K562 (cell line): ENCODE measurements at regions not wholly inside any gene's neighbourhood (a gene's known extent, or its start where the extent isn't known, plus 50 kb on each side); places are given as distances from the start of the nearest gene placed in this dataset.
A peak's percentile ranks its signal among the peaks of the same experiment; 100 is the strongest.

ENCODE experiments used
- ATAC-seq: fragments of 200-7000 bp; cut with Tn5 transposase; 3 replicates; pipeline ENCODE4 v1.9.1; 2020; ENCODE audit warnings: moderate library complexity
- BruUV-seq: library from RNA; stranded (reverse); fragments of 400-500 nt; replicated peaks from 2 replicates; lab custom pipeline; 2021; lab: Mats Ljungman, UMichigan
- CTCF ChIA-PET: fragments of 300-600 bp; formaldehyde crosslinking; extraction: SDS; loops from one replicate; lab custom pipeline; 2021; ENCODE audit warnings: low intra/inter-chr PET ratio; lab: Yijun Ruan, JAX
- POLR2A ChIA-PET: fragments of 300-600, 350-650 bp; sonication (Branson Sonifier 250); formaldehyde crosslinking; extraction: SDS; loops from one replicate; lab custom pipeline; 2021; ENCODE audit warnings: antibody characterized with exemption, inconsistent platforms; lab: Yijun Ruan, JAX
- DNase-seq, 4 experiments: peaks; one replicate each; pipeline versions ENCODE4 v3.0.0 to v3.0.0-alpha.2; 2011 to 2018; ENCODE audit warnings: low spot score in 3 of 4, mixed read lengths in 3 of 4; ENCODE audit errors: extremely low read depth in 1 of 4
- FAIRE-seq: peaks from 2 replicates; lab custom pipeline; 2011; peaks lifted over from hg19 to GRCh38; lab: Jason Lieb, UNC
- H2AFZ ChIP-seq: 2 replicates; pipeline ENCODE4 v1.6.0; 2011; ENCODE audit warnings: low read depth, low read length, control low read depth, inconsistent platforms
- H3K27ac ChIP-seq: fragments of 200-600 bp; 3 replicates; pipeline ENCODE4 v1.8.0; 2011; ENCODE audit warnings: low read depth, mild to moderate bottlenecking, control low read depth, inconsistent platforms, low read length, moderate library complexity, mixed read lengths; ENCODE audit errors: extremely low read depth
- H3K27me3 ChIP-seq, 2 experiments: fragments of 300-600 bp in 1 of 2; 2 replicates in 1 of 2; 3 replicates in 1 of 2; pipeline versions ENCODE4 v1.6.0 to v1.8.0; 2011; ENCODE audit warnings: inconsistent platforms in 2 of 2, low read length in 2 of 2, mild to moderate bottlenecking in 1 of 2, mixed read lengths in 1 of 2, moderate library complexity in 1 of 2; ENCODE audit not compliant: control insufficient read depth in 2 of 2, insufficient read depth in 2 of 2
- H3K36me3 ChIP-seq: fragments of 300-600 bp; 3 replicates; pipeline ENCODE4 v1.8.0; 2011; ENCODE audit warnings: mild to moderate bottlenecking, low read length, inconsistent platforms; ENCODE audit not compliant: control insufficient read depth, insufficient read depth
- H3K4me1 ChIP-seq, 2 experiments: fragments of 200-600 bp in 1 of 2; replicated peaks in 1 of 2; 2 replicates in 1 of 2; 3 replicates in 1 of 2; pipeline versions ENCODE4 v1.5.1 to v1.8.0; 2011; ENCODE audit warnings: inconsistent platforms in 2 of 2, low read length in 2 of 2, mild to moderate bottlenecking in 1 of 2, mixed read lengths in 1 of 2, moderate library complexity in 1 of 2; ENCODE audit not compliant: control insufficient read depth in 2 of 2, insufficient read depth in 2 of 2
- H3K4me2 ChIP-seq: 2 replicates; pipeline ENCODE4 v1.6.1; 2011; ENCODE audit warnings: low read length, control low read depth, inconsistent platforms, mixed read lengths; ENCODE audit not compliant: insufficient read depth
- H3K4me3 ChIP-seq: fragments of 200-600 bp; sonication (generic), shearing (Covaris generic); 2 replicates; pipeline ENCODE4 v1.5.1; 2016; ENCODE audit warnings: control low read depth, inconsistent platforms
- H3K79me2 ChIP-seq: fragments of 200-600 bp; 3 replicates; pipeline ENCODE4 v1.8.0; 2011; ENCODE audit warnings: low read length, inconsistent platforms; ENCODE audit not compliant: control insufficient read depth, insufficient read depth
- H3K9ac ChIP-seq, 2 experiments: 2 replicates each; pipeline versions ENCODE4 v1.6.0 to v1.6.1; 2011; ENCODE audit warnings: low read depth in 2 of 2, low read length in 2 of 2, control low read depth in 1 of 2, inconsistent platforms in 1 of 2, mild to moderate bottlenecking in 1 of 2, mixed read lengths in 1 of 2; ENCODE audit not compliant: insufficient read depth in 1 of 2
- H3K9me1 ChIP-seq: one replicate; pipeline ENCODE4 v1.6.0; 2011; ENCODE audit warnings: inconsistent platforms, mild to moderate bottlenecking, low read length, moderate library complexity; ENCODE audit not compliant: control insufficient read depth, insufficient read depth
- H3K9me3 ChIP-seq: replicated peaks from 2 replicates; pipeline ENCODE4 v1.5.1; 2011; ENCODE audit warnings: low read depth, low read length, inconsistent platforms; ENCODE audit not compliant: control insufficient read depth, insufficient read depth
- H4K20me1 ChIP-seq: replicated peaks from 2 replicates; pipeline ENCODE4 v1.6.1; 2011; ENCODE audit warnings: low read length, inconsistent platforms, mixed read lengths; ENCODE audit not compliant: control insufficient read depth, insufficient read depth
- CBX2 ChIP-seq: fragments of 200-600 bp; sonication (generic); IDR thresholded peaks from one replicate; pipeline ENCODE4 v1.6.1; 2012; ENCODE audit warnings: mild to moderate bottlenecking, low read length, inconsistent platforms; ENCODE audit not compliant: insufficient read depth, poor library complexity, severe bottlenecking
- CREB1 ChIP-seq, 2 experiments: sonication (generic) in 1 of 2; formaldehyde crosslinking in 1 of 2; IDR thresholded peaks; 2 replicates each; pipeline versions ENCODE4 v1.6.1 to v1.8.0; 2012 to 2022; ENCODE audit warnings: inconsistent platforms in 1 of 2, mild to moderate bottlenecking in 1 of 2, missing genetic modification reagents in 1 of 2, moderate library complexity in 1 of 2
- FUS ChIP-seq: fragments of 200-400 bp; formaldehyde crosslinking; optimal IDR thresholded peaks from 2 replicates; pipeline ENCODE3; 2017; ENCODE audit warnings: low read depth, low read length
- RUNX1 ChIP-seq: sonication (generic); IDR thresholded peaks from 2 replicates; pipeline ENCODE4 v1.6.1; 2016; ENCODE audit warnings: antibody characterized with exemption, low read depth
- THAP12 ChIP-seq: fragments of 250-450 bp; sonication (Bioruptor Pico); IDR thresholded peaks from 2 replicates; pipeline ENCODE4 v1.9.0; 2021; ENCODE audit warnings: mild to moderate bottlenecking, inconsistent platforms
- ZFP36 ChIP-seq: fragments of 150-350 bp; IDR thresholded peaks from 2 replicates; pipeline ENCODE4 v1.6.1; 2018; ENCODE audit warnings: low read length, low read depth; ENCODE audit not compliant: partially characterized antibody
- ZNF436 ChIP-seq: fragments of 250-450, 450-650 bp; sonication (Bioruptor Pico); formaldehyde crosslinking; IDR thresholded peaks from 2 replicates; pipeline ENCODE4 v1.7.0; 2020; ENCODE audit warnings: mild to moderate bottlenecking
- WGBS: fragments of 100-300 bp; shearing (Covaris generic); methylation state at CpG from one replicate; pipeline ENCODE4 v1.1.6; 2016; ENCODE audit warnings: low coverage, mixed read lengths; ENCODE audit not compliant: insufficient coverage; ENCODE audit errors: missing lambda C conversion rate; 5-methylcytosine and 5-hydroxymethylcytosine counted together
- in situ Hi-C: fragments of 300-500 bp; cut with MboI; formaldehyde crosslinking; loops from 4 replicates; pipeline ENCODE4 v1.15.0; 2018; ENCODE audit warnings: inconsistent platforms, mixed read lengths
- intact Hi-C: fragments of 100-400 bp; cut with micrococcal nuclease; formaldehyde crosslinking; loops from 2 replicates; pipeline ENCODE4 v1.14.2; 2022

- peak; percentile 94 for TF ChIP-seq ZFP36
- TF ChIP-seq ZNF436 (CRISPR knock-in tag): no peak
- TF ChIP-seq CREB1 (IDR thresholded peaks at IDR 0.05): no peak
- no peak for TF ChIP-seq CREB1 (CRISPR knock-in tag; IDR thresholded peaks at IDR 0.05)
These were observed 157.3 kb downstream of the C5orf15 start (continued) for GRCh38 chr5:133811168-133811567.

DNA sequence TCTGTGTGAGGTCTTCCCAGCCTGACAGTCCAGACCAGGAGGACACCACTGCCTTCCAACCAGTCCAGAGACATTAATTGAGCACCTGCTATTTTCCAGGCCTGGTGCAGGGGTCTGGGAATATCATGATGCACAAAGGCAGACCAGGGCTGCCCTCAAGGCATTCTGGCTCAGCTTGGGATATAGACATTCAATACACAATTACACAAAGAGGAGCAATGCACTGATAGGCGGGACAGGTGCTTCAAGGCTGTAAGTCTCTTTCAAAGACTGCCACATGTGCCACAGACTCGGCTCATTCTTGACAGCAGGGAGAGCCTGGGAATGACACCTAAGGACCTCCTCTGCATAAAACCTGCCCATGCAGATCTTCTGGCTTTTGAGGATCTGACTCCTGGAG is 158.6 kb downstream of the C5orf15 start:
- no peaks in the 10 kb centered on the region for H3K36me3 ChIP-seq
- intact Hi-C loops (no loop called here), in situ Hi-C loops (no loop called here)
- no peak for TF ChIP-seq CBX2
- no peak for TF ChIP-seq FUS
- no peak for TF ChIP-seq THAP12 (CRISPR knock-in tag)
- TF ChIP-seq RUNX1: no peak
- no peak overlapping the region for H3K4me3 ChIP-seq
- H4K20me1 ChIP-seq: no peaks in the 10 kb centered on the region; the same call in 1 of the 2 replicates
- ChIA-PET POLR2A (no interaction called here), CTCF (no interaction called here)
- H3K27ac ChIP-seq: no peak overlapping the region
- FAIRE-seq: no peak
- ATAC-seq: no peak
- H3K4me2 ChIP-seq: no peak overlapping the region
- no peak for DNase-seq
- no peaks in the 10 kb centered on the region for H3K9me3 ChIP-seq
- H3K27me3 ChIP-seq: peaks cover 24 to 28% of the 10 kb centered on the region in 2 experiments; a peak in 4 of 5 replicates
- 3% methylated on average over 2 of the region's 2 CpGs for WGBS
- no peaks in the 10 kb centered on the region for H3K9me1 ChIP-seq
- no TSS peak for BruUV-seq
- no peak overlapping the region for H2AFZ ChIP-seq
- no peaks in the 10 kb centered on the region for H3K4me1 ChIP-seq
- H3K9ac ChIP-seq: no peak overlapping the region
- no peaks in the 10 kb centered on the region for H3K79me2 ChIP-seq
